GM12878 (cell line): ENCODE measurements at regions not wholly inside any gene's neighbourhood (a gene's known extent, or its start where the extent isn't known, plus 50 kb on each side); places are given as distances from the start of the nearest gene placed in this dataset.

ENCODE experiments used
- ATAC-seq: fragments of 200-7000 bp; cut with Tn5 transposase; 3 replicates; pipeline ENCODE4 v1.9.1; 2020; ENCODE audit warnings: mild to moderate bottlenecking, moderate library complexity
- BruUV-seq: library from RNA; stranded (reverse); fragments of 400-500 nt; replicated peaks from 2 replicates; lab custom pipeline; 2021; lab: Mats Ljungman, UMichigan
- CTCF ChIA-PET: fragments of 300-600 bp; sonication (Branson Sonifier 250); formaldehyde crosslinking; extraction: SDS; loops from one replicate; lab custom pipeline; 2021; ENCODE audit warnings: inconsistent platforms; lab: Yijun Ruan, JAX
- POLR2A ChIA-PET: fragments of 350-600 bp; formaldehyde crosslinking; extraction: SDS; loops from one replicate; lab custom pipeline; 2021; ENCODE audit warnings: inconsistent platforms; lab: Charles Lee
- RAD21 ChIA-PET: fragments of 300-600 bp; sonication (Branson Sonifier 250); formaldehyde crosslinking; loops from one replicate; lab custom pipeline; 2023; ENCODE audit warnings: antibody characterized with exemption; ENCODE audit not compliant: unreplicated experiment; lab: Charles Lee
- SMC1A ChIA-PET: fragments of 300-600 bp; sonication (Branson Sonifier 250); formaldehyde crosslinking; loops from one replicate; lab custom pipeline; 2023; ENCODE audit not compliant: unreplicated experiment, uncharacterized antibody; lab: Charles Lee
- DNase-seq: peaks from one replicate; pipeline ENCODE4 v3.0.0-alpha.2; 2011; ENCODE audit warnings: low read depth, low spot score
- FAIRE-seq: peaks from 3 replicates; lab custom pipeline; 2011; peaks lifted over from hg19 to GRCh38; lab: Jason Lieb, UNC
- H2AFZ ChIP-seq: 2 replicates; pipeline ENCODE4 v1.6.0; 2011; ENCODE audit warnings: low read depth, low read length, control low read depth; ENCODE audit not compliant: control insufficient read depth
- H3K27ac ChIP-seq: 2 replicates; pipeline ENCODE4 v1.5.1; 2011; ENCODE audit warnings: control low read depth; ENCODE audit not compliant: control insufficient read depth, insufficient read depth
- H3K27me3 ChIP-seq, 2 experiments: replicated peaks in 1 of 2; 2 replicates each; pipeline versions ENCODE4 v1.6.0 to v1.6.1; 2011; ENCODE audit warnings: low read length in 1 of 2; ENCODE audit not compliant: control insufficient read depth in 2 of 2, insufficient read depth in 2 of 2
- H3K36me3 ChIP-seq, 2 experiments: 2 replicates each; pipeline ENCODE4 v1.5.1; 2011; ENCODE audit warnings: low read length in 1 of 2; ENCODE audit not compliant: control insufficient read depth in 2 of 2, insufficient read depth in 2 of 2
- H3K4me1 ChIP-seq: 2 replicates; pipeline ENCODE4 v1.6.1; 2011; ENCODE audit warnings: mild to moderate bottlenecking, low read length, moderate library complexity, mixed read lengths; ENCODE audit not compliant: control insufficient read depth, insufficient read depth
- H3K4me2 ChIP-seq: 2 replicates; pipeline ENCODE4 v1.6.0; 2011; ENCODE audit warnings: control low read depth; ENCODE audit not compliant: control insufficient read depth, insufficient read depth
- H3K4me3 ChIP-seq: fragments of 200-600 bp; sonication (generic); 2 replicates; pipeline ENCODE4 v1.5.1; 2016
- H3K79me2 ChIP-seq: 2 replicates; pipeline ENCODE4 v1.6.0; 2011; ENCODE audit warnings: low read length; ENCODE audit not compliant: control insufficient read depth, insufficient read depth
- H3K9ac ChIP-seq: 2 replicates; pipeline ENCODE4 v1.8.0; 2011; ENCODE audit warnings: low read length, control low read depth, mixed read lengths; ENCODE audit not compliant: control insufficient read depth, insufficient read depth
- H3K9me3 ChIP-seq: replicated peaks from 3 replicates; pipeline ENCODE4 v1.5.1; 2011; ENCODE audit warnings: mild to moderate bottlenecking, low read length; ENCODE audit not compliant: control insufficient read depth, insufficient read depth
- H4K20me1 ChIP-seq: 2 replicates; pipeline ENCODE4 v1.6.0; 2011; ENCODE audit not compliant: control insufficient read depth, insufficient read depth
- CBX3 ChIP-seq: fragments of 200-600 bp; sonication (generic); IDR thresholded peaks from 2 replicates; pipeline ENCODE4 v1.6.1; 2016; ENCODE audit warnings: low read depth, borderline replicate concordance
- CREM ChIP-seq: IDR thresholded peaks from 2 replicates; pipeline ENCODE4 v1.6.1; 2014; ENCODE audit warnings: antibody characterized with exemption, low read depth
- CUX1 ChIP-seq: IDR thresholded peaks from 2 replicates; pipeline ENCODE4 v1.6.1; 2012; ENCODE audit warnings: improper control_type of control experiment, low read depth, low read length; ENCODE audit not compliant: insufficient replicate concordance
- KDM1A ChIP-seq: fragments of 200-600 bp; sonication (generic); IDR thresholded peaks from 2 replicates; pipeline ENCODE4 v1.6.1; 2016; ENCODE audit warnings: borderline replicate concordance
- NFIC ChIP-seq: IDR thresholded peaks from 2 replicates; pipeline ENCODE4 v1.6.1; 2012; ENCODE audit warnings: low read depth, mild to moderate bottlenecking, inconsistent platforms, low read length, moderate library complexity
- NR2C1 ChIP-seq: fragments of 450-650 bp; IDR thresholded peaks from 2 replicates; pipeline ENCODE4 v1.6.1; 2017; ENCODE audit warnings: antibody characterized with exemption, mild to moderate bottlenecking, moderate library complexity
- PBX3 ChIP-seq: IDR thresholded peaks from 2 replicates; pipeline ENCODE4 v1.6.1; 2011; ENCODE audit warnings: mild to moderate bottlenecking, low read depth, low read length, moderate library complexity; ENCODE audit not compliant: insufficient replicate concordance
- RB1 ChIP-seq: fragments of 450-650 bp; formaldehyde crosslinking; IDR thresholded peaks from 2 replicates; pipeline ENCODE4 v1.6.1; 2017; ENCODE audit warnings: mild to moderate bottlenecking, borderline replicate concordance
- SP1 ChIP-seq: IDR thresholded peaks from one replicate; pipeline ENCODE4 v1.6.1; 2011; ENCODE audit warnings: low read depth, low read length
- SREBF1 ChIP-seq: IDR thresholded peaks from 2 replicates; pipeline ENCODE4 v1.6.1; 2012; ENCODE audit warnings: mild to moderate bottlenecking, low read length
- STAT3 ChIP-seq: IDR thresholded peaks from 2 replicates; pipeline ENCODE4 v1.6.1; 2011; ENCODE audit warnings: low read depth, low read length, improper control_type of control experiment
- ZNF622 ChIP-seq: fragments of 450-650 bp; IDR thresholded peaks from 2 replicates; pipeline ENCODE4 v1.6.1; 2017; ENCODE audit warnings: mild to moderate bottlenecking, inconsistent platforms
- WGBS: methylation state at CpG from one replicate; pipeline ENCODE4 v1.1.6; 2016; ENCODE audit warnings: low lambda C conversion rate; ENCODE audit not compliant: insufficient replicate concordance, insufficient coverage; ENCODE audit errors: missing lambda C conversion rate; 5-methylcytosine and 5-hydroxymethylcytosine counted together
- in situ Hi-C: fragments of 300-500 bp; cut with MboI; formaldehyde crosslinking; loops from 9 replicates; pipeline ENCODE4 v1.14.3; 2018; ENCODE audit warnings: mixed read lengths
- intact Hi-C: fragments of 100-400 bp; cut with micrococcal nuclease; formaldehyde crosslinking; loops from one replicate; pipeline ENCODE4 v1.14.2; 2022; ENCODE audit not compliant: unreplicated experiment

DNA sequence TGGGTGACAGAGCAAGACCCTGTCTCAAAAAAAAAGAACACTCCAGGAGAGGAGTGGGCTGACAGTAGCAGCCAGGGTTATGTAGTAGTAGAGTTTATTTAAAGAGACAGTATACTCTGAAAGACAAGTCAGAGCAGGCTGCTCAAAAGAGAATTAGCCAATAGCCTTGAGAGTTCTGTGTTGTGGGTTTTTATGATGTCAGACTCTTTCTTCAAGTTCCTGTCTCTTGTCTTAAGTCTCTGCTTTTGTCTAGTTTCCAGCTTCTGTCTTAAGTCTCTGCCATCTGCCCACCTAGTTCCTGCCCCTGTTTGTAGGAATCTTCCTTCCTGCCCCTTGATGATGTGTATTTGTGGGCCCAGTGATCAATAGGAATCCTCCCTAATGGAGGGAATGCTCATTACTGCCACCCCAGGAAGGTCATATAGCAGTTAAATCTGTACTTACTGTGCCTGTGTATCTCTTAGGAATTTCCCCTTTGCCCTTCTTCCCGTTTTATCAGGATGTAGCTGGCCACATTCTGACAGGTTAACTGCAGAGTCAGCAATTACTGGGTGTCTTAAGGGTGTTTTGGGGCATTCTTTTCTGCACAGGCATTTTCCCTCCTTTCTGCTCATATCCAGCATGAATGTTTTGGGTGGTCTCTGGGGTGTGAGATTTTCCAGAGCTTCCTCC, 580.5 kb upstream of the SGCD start:
- no peak overlapping the region for H3K9ac ChIP-seq
- SMC1A ChIA-PET = no interaction called here
- POLR2A ChIA-PET = no interaction called here
- no peak for DNase-seq
- FAIRE-seq = no peak
- no peak overlapping the region for H3K27ac ChIP-seq
- no peak overlapping the region for H3K4me3 ChIP-seq
- intact Hi-C loops (no loop called here), in situ Hi-C loops (no loop called here)
- H3K27me3 ChIP-seq = no peaks in the 10 kb centered on the region
- no peak overlapping the region for H2AFZ ChIP-seq
- H3K4me2 ChIP-seq = no peak overlapping the region
- TF ChIP-seq SP1 (no peak), NR2C1 (no peak), SREBF1 (no peak)
- WGBS = 0% methylated on average over 1 of the region's 1 CpG
- H3K9me3 ChIP-seq = no peaks in the 10 kb centered on the region
- no peaks in the 10 kb centered on the region for H3K36me3 ChIP-seq
- H3K79me2 ChIP-seq = no peaks in the 10 kb centered on the region
- CTCF ChIA-PET = no interaction called here
- no peaks in the 10 kb centered on the region for H3K4me1 ChIP-seq
- no TSS peak for BruUV-seq
- no peaks in the 10 kb centered on the region for H4K20me1 ChIP-seq
- RAD21 ChIA-PET = no interaction called here
- no peak; the same call in 2 of the 3 replicates for ATAC-seq

DNA sequence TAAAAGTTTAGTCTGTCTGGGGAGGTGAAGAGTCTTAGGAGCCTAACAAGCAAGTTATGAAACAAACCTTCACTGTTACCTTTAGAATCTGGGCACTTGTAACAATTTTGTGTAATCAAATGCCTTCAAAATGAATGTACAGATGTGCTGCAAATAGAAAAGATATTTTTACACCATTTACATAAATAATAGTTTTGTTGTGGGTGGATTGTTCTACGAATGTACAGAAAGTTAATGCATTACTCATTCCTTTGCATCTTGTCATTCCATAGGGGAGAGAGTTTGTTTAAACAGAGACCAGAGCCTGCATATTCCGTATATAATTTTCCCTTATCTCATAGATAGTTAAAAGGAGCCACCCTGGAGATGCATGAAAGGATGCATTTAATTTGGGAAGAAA, 576.9 kb upstream of the SGCD start:
- no peak overlapping the region for H2AFZ ChIP-seq
- H3K36me3 ChIP-seq = no peaks in the 10 kb centered on the region
- H3K4me1 ChIP-seq = no peaks in the 10 kb centered on the region
- no peaks in the 10 kb centered on the region for H3K79me2 ChIP-seq
- 0% methylated on average over 2 of the region's 2 CpGs for WGBS
- FAIRE-seq (no peak), DNase-seq (no peak), ATAC-seq (no peak)
- no TSS peak for BruUV-seq
- H3K9ac ChIP-seq = no peak overlapping the region
- TF ChIP-seq PBX3 (no peak), NFIC (no peak), ZNF622 (no peak), STAT3 (no peak), CREM (no peak), KDM1A (no peak), RB1 (no peak), CUX1 (no peak), CBX3 (no peak)
- no peak overlapping the region for H3K27ac ChIP-seq
- no peaks in the 10 kb centered on the region for H3K9me3 ChIP-seq
- ChIA-PET RAD21 (no interaction called here), POLR2A (no interaction called here), SMC1A (no interaction called here), CTCF (no interaction called here)
- in situ Hi-C loops (no loop called here), intact Hi-C loops (no loop called here)
- H3K27me3 ChIP-seq = no peaks in the 10 kb centered on the region
- no peak overlapping the region for H3K4me2 ChIP-seq
- H4K20me1 ChIP-seq = no peaks in the 10 kb centered on the region
- no peak overlapping the region for H3K4me3 ChIP-seq
